Activated CD4-positive, alpha-beta T cell treated with anti-CD3 and anti-CD28 coated beads for 36 hours (primary cell): ENCODE measurements at regions not wholly inside any gene's neighbourhood (a gene's known extent, or its start where the extent isn't known, plus 50 kb on each side); places are given as distances from the start of the nearest gene placed in this dataset.
A peak's percentile ranks its signal among the peaks of the same experiment; 100 is the strongest.

Experiments
- ATAC-seq: fragments of 200-7000 bp; cut with Tn5 transposase; one replicate; pipeline ENCODE4 v1.10.0; 2021; ENCODE audit warnings: mild to moderate bottlenecking, moderate library complexity
- CTCF ChIA-PET: fragments of 350-600 bp; sonication (Branson Sonifier 250); formaldehyde crosslinking; loops from one replicate; lab custom pipeline; 2021; ENCODE audit warnings: antibody characterized with exemption; lab: Charles Lee
- POLR2A ChIA-PET: fragments of 350-600 bp; sonication (Branson Sonifier 250); formaldehyde crosslinking; loops from one replicate; lab custom pipeline; 2021; ENCODE audit warnings: antibody characterized with exemption, inconsistent platforms; lab: Charles Lee
- DNase-seq: peaks from one replicate; pipeline ENCODE4 v3.0.0-alpha.2; 2020
- H3K27ac Mint-ChIP-seq: one replicate; pipeline ENCODE4 v1.8.0; 2021; ENCODE audit warnings: mixed read lengths
- H3K27me3 Mint-ChIP-seq: one replicate; pipeline ENCODE4 v1.8.0; 2021; ENCODE audit warnings: mixed read lengths
- H3K36me3 Mint-ChIP-seq: one replicate; pipeline ENCODE4 v1.8.0; 2021; ENCODE audit warnings: low read depth, mixed read lengths
- H3K4me1 Mint-ChIP-seq: one replicate; pipeline ENCODE4 v1.8.0; 2021; ENCODE audit warnings: mixed read lengths
- H3K4me3 Mint-ChIP-seq: one replicate; pipeline ENCODE4 v1.8.0; 2021; ENCODE audit warnings: mild to moderate bottlenecking, moderate library complexity, mixed read lengths
- H3K9me3 Mint-ChIP-seq: one replicate; pipeline ENCODE4 v1.8.0; 2021; ENCODE audit warnings: low read depth, mixed read lengths
- intact Hi-C, 2 experiments: fragments of 100-400 bp; cut with DNase I in 1 of 2; cut with micrococcal nuclease in 1 of 2; formaldehyde crosslinking; loops; one replicate each; pipeline versions ENCODE4 v1.14.2 to v1.15.1; 2022 to 2024; cut with DNase I, micrococcal nuclease

DNA sequence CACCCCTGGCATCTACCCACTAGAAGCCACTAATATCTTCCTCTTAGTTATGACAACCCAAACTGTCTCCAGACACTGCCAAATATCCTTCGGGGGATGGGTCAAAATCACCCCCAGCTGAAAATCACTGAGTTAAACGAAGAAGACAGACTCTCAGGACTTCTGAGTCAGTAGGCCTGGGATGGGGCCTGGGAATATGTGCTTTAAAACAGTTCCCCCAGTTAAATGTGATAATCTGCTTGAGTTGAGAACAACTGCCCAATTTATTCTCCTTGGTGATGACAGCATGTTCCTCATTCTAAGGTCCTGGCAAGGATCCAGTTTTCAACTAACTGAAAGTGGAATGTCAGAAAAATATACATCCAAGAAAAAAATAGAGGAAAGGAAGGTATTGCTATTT, 52.4 kb downstream of the CBLL2 start:
- H3K27ac Mint-ChIP-seq: no peak overlapping the region
- H3K9me3 Mint-ChIP-seq: no peaks in the 10 kb centered on the region
- intact Hi-C loops: no loop called here
- no peaks in the 10 kb centered on the region for H3K4me1 Mint-ChIP-seq
- peaks cover 2% of the 10 kb centered on the region for H3K27me3 Mint-ChIP-seq
- ChIA-PET POLR2A (no interaction called here), CTCF (no interaction called here)
- no peak overlapping the region for H3K4me3 Mint-ChIP-seq
- no peak for ATAC-seq
- DNase-seq: no peak
- H3K36me3 Mint-ChIP-seq: no peaks in the 10 kb centered on the region

DNA sequence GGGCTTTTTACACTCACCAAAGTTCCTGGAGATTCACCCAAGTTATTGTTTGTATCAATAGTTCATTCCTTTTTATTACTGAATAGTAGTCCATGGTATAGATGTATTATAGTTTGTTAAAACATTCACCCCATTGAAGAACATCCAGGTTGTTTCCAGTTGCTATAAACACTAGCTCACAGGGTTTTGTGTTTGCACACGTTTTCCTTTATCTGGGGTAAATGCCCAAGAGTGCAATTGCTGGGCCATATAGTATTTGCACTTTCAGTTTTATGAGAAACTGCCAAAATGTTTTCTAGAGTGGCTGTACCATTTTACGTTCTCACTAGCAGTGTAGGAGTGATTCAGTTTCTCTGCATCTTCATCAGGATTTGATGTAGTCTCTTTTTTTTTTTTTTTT, 57.1 kb downstream of the CBLL2 start:
- Mint-ChIP-seq H3K27me3 (no peaks in the 10 kb centered on the region), H3K9me3 (no peaks in the 10 kb centered on the region), H3K4me3 (no peak overlapping the region), H3K4me1 (no peaks in the 10 kb centered on the region), H3K27ac (no peak overlapping the region), H3K36me3 (no peaks in the 10 kb centered on the region)
- ATAC-seq: peak; percentile 44
- ChIA-PET POLR2A (no interaction called here), CTCF (no interaction called here)
- DNase-seq: no peak
- intact Hi-C loops: no loop called here

DNA sequence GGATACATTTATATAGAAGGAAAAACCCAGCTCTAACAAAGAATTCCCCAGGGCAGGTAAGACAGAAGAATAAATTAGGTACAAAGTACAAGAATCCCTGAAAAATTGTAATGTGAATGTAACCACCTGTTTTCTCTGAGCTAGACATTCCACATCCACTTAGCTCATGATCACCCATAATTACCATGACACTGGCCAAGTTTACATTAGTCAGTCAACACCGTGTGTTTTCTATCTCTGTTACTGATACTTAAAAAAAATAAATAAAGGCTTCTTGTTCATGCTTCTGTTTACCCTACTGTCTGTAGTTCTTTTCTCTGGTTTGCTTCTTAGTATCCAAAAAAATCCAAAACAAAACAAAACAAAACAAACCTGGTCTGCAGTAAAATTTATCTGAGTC, 66.0 kb downstream of the CBLL2 start:
- DNase-seq: no peak
- no peak for ATAC-seq
- ChIA-PET CTCF (no interaction called here), POLR2A (no interaction called here)
- H3K27me3 Mint-ChIP-seq: no peaks in the 10 kb centered on the region
- no peaks in the 10 kb centered on the region for H3K36me3 Mint-ChIP-seq
- no peaks in the 10 kb centered on the region for H3K9me3 Mint-ChIP-seq
- H3K4me3 Mint-ChIP-seq: no peak overlapping the region
- no peaks in the 10 kb centered on the region for H3K4me1 Mint-ChIP-seq
- no peak overlapping the region for H3K27ac Mint-ChIP-seq
- intact Hi-C loops: no loop called here

DNA sequence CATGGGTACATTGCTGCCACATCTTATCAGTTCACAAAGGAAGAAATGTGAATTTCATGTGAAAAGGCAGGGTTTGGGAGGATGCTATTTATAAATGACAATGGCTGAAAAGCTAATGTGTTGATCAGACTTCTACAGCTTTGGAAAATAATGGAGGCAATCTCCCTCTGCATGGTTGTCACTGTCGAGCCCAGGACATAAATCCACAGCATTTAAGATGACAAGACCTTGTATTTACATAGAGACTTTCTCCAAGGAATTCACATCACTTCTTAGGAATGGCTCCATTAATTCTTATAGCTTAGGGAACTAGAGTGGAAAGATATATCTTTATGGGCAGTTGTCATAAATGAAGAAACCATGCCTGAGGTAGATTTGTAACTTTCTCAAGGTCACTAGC, 66.7 kb downstream of the CBLL2 start:
- no peaks in the 10 kb centered on the region for H3K27me3 Mint-ChIP-seq
- no peak overlapping the region for H3K4me3 Mint-ChIP-seq
- ChIA-PET CTCF (no interaction called here), POLR2A (no interaction called here)
- intact Hi-C loops: no loop called here
- no peaks in the 10 kb centered on the region for H3K36me3 Mint-ChIP-seq
- no peaks in the 10 kb centered on the region for H3K9me3 Mint-ChIP-seq
- ATAC-seq (no peak), DNase-seq (no peak)
- no peak overlapping the region for H3K27ac Mint-ChIP-seq
- H3K4me1 Mint-ChIP-seq: no peaks in the 10 kb centered on the region

DNA sequence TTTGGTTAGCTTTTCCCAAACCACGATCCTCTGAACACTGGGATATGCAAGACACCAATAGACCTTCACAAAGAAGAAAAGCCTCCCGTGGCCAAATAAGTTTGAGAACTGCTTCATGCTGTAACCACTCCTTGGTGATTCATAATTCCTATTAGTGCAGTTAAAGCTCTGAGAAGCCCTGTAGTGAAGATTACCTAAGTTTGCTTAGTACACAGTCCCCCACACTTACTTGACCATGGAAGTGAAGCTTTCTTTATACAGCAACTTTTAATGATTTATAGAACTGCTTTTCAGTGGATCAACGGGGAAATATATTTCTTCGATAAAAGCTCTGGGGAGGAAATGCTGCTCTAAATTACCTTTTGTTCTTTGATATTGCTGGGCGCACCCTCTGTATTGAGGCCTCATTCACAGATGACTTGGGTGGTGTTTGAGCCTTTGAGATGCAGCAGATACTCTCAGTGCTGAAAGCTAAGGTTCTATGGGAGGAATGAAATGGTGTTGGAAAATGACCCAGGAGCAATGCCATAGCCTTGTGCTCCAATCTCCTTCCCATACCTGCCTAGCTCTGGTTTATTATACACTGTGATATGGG, 67.4 kb downstream of the CBLL2 start:
- POLR2A ChIA-PET: no interaction called here
- H3K27ac Mint-ChIP-seq: no peak overlapping the region
- H3K9me3 Mint-ChIP-seq: no peaks in the 10 kb centered on the region
- no peaks in the 10 kb centered on the region for H3K27me3 Mint-ChIP-seq
- ATAC-seq: no peak
- CTCF ChIA-PET: no interaction called here
- no peak for DNase-seq
- no peaks in the 10 kb centered on the region for H3K36me3 Mint-ChIP-seq
- intact Hi-C loops: no loop called here
- no peaks in the 10 kb centered on the region for H3K4me1 Mint-ChIP-seq
- no peak overlapping the region for H3K4me3 Mint-ChIP-seq

DNA sequence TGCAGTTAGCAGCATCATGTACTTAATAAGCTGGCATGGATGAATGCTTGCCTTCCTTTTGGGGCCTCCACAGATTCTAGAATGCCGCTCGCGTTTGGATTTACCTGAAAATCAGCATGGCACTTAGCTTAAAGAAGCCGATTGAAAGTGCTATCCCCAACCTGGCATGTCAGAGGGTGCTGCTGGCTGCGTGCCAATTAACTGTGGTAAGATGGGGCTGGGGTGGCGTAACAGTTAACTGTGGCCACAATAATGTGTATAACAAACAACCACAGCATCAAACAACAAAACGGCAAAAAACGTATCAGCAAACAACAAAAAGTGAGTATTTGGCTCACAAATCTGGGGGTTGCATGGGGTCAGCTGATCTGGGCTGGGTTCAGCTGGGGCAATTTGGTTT, 70.5 kb downstream of the CBLL2 start:
- ChIA-PET CTCF (no interaction called here), POLR2A (no interaction called here)
- Mint-ChIP-seq H3K27ac (no peak overlapping the region), H3K27me3 (no peaks in the 10 kb centered on the region), H3K9me3 (no peaks in the 10 kb centered on the region), H3K4me3 (no peak overlapping the region), H3K36me3 (no peaks in the 10 kb centered on the region), H3K4me1 (no peaks in the 10 kb centered on the region)
- no peak for ATAC-seq
- no peak for DNase-seq
- intact Hi-C loops: no loop called here

DNA sequence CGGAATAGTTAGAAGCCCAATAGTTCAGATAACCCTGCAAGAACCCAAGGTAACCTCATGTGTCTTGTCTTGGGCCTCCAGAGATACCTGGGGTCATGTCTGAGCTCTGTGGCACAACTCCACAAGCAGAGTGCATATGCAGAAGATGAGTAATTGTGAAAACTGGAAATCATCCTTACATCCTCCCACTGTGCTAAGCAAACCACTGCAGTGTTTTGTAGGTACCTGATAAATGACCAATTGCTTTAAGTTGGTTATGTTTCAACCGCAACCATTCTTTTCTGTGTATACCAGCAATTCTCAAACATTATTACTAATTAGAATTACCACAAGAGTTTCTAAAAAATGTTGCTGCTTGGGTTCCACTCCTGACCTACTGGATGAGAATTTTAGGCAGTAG, 73.2 kb downstream of the CBLL2 start:
- H3K36me3 Mint-ChIP-seq: no peaks in the 10 kb centered on the region
- H3K4me1 Mint-ChIP-seq: no peaks in the 10 kb centered on the region
- ChIA-PET POLR2A (no interaction called here), CTCF (no interaction called here)
- H3K27me3 Mint-ChIP-seq: no peaks in the 10 kb centered on the region
- H3K27ac Mint-ChIP-seq: no peak overlapping the region
- no peak overlapping the region for H3K4me3 Mint-ChIP-seq
- ATAC-seq: no peak
- DNase-seq: no peak
- intact Hi-C loops: no loop called here
- no peaks in the 10 kb centered on the region for H3K9me3 Mint-ChIP-seq

DNA sequence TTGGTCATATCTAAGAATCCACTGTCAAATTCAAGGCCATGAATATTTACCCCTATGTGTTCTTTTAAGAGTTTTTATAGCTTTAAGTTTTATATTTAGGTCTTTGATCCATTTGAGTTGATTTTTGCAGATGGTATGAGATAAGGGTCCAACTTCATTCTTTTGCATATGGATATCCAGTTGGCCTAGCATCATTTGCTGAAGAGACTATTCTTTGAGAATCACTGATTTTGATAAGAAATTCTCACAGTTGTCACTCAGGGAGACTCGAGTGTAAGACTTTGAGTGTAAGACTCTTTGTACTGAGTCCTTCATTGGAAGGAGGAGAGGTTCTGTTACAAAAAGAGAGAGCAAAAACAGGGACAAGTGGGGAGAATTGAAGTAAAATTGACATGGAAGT, 74.8 kb downstream of the CBLL2 start:
- Mint-ChIP-seq H3K9me3 (no peaks in the 10 kb centered on the region), H3K36me3 (no peaks in the 10 kb centered on the region), H3K27ac (no peak overlapping the region), H3K27me3 (no peaks in the 10 kb centered on the region), H3K4me1 (no peaks in the 10 kb centered on the region), H3K4me3 (no peak overlapping the region)
- ChIA-PET POLR2A (no interaction called here), CTCF (no interaction called here)
- ATAC-seq: no peak
- intact Hi-C loops: no loop called here
- no peak for DNase-seq

DNA sequence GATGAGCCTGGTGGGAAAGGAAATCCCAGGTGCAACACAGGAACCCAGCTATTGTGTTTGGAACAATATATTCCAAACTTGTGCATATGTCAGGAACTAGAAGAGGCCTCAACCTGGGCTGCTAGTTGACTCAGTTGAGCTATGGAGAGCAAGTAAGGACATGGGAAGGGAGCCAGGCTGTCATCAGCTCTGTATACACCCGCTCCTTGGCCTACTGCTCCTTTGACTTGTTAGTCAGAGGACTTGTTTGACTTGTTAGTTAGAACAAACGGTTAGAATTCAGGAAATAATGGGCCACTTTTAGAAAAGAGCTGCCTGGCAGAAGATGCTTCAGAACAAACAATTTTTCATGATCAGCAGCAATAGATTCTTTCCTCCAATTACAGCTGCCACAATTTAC, 76.4 kb downstream of the CBLL2 start:
- Mint-ChIP-seq H3K27ac (no peak overlapping the region), H3K4me3 (no peak overlapping the region), H3K36me3 (no peaks in the 10 kb centered on the region), H3K4me1 (no peaks in the 10 kb centered on the region), H3K27me3 (no peaks in the 10 kb centered on the region), H3K9me3 (no peaks in the 10 kb centered on the region)
- DNase-seq (no peak), ATAC-seq (no peak)
- ChIA-PET POLR2A (no interaction called here), CTCF (no interaction called here)
- intact Hi-C loops: no loop called here

DNA sequence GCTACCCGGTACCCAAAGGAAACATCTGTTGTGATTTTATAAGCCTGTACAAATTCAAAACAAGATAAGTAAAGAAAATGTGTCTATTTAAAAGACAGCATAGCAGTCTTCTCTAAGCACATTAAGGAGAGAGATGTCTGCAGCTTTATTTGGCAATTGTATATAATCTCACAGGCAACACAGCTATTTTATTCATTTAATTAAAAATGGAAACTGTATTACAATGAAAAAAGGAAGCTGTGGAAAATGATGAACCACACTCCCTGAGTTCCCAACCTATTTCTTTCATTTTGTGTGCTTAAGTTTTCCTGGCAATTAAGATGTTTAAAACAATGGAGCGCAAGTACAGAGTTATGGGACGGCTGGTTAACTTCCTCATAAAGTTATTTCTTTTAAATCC, 78.4 kb downstream of the CBLL2 start:
- Mint-ChIP-seq H3K4me1 (no peaks in the 10 kb centered on the region), H3K27ac (no peak overlapping the region), H3K36me3 (no peaks in the 10 kb centered on the region), H3K4me3 (no peak overlapping the region), H3K27me3 (no peaks in the 10 kb centered on the region), H3K9me3 (no peaks in the 10 kb centered on the region)
- intact Hi-C loops: no loop called here
- CTCF ChIA-PET: no interaction called here
- POLR2A ChIA-PET: no interaction called here
- DNase-seq (no peak), ATAC-seq (no peak)

DNA sequence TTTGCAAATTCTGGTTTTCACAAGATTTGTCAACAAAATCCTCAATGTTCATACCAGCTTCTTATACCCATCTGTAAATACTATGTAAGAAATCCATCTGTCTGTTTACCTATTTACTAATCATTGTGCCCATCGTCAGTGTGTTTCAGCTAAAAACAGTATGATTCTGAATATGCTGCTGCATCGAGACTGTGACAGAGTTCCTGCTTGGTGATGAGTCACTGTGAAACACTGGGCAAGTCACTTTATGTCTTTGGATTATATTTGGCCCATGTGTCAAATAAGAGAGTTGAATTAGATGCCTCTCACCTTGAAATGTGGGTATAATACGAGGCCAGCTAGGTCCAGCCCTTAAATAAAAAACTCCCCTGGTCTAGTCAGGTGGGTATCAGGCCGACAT, 79.3 kb downstream of the CBLL2 start:
- Mint-ChIP-seq H3K4me1 (no peaks in the 10 kb centered on the region), H3K4me3 (no peak overlapping the region), H3K27ac (no peak overlapping the region), H3K9me3 (no peaks in the 10 kb centered on the region), H3K27me3 (no peaks in the 10 kb centered on the region), H3K36me3 (no peaks in the 10 kb centered on the region)
- CTCF ChIA-PET: no interaction called here
- ATAC-seq (no peak), DNase-seq (no peak)
- intact Hi-C loops: no loop called here
- POLR2A ChIA-PET: no interaction called here

DNA sequence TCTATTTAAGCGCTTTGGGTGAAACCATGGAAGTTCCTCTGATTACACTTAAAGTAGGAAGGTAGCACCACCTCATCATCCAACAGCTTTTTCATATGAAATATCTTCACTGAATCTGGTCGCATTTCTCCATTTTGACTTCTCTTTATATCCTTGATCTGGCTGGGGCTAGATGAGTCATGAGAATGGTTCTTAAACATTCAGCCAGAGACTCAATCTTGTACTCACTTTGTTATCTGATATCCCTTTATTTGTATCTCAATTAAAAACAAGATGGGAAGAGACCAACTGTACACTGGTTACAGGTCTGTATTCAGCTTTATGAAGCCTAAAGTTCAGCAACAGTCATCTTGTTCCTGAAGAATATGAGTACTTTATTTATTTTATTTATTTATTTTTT, 84.9 kb downstream of the CBLL2 start:
- Mint-ChIP-seq H3K27me3 (no peaks in the 10 kb centered on the region), H3K4me1 (no peaks in the 10 kb centered on the region), H3K9me3 (no peaks in the 10 kb centered on the region), H3K36me3 (no peaks in the 10 kb centered on the region), H3K4me3 (no peak overlapping the region), H3K27ac (no peak overlapping the region)
- no peak for DNase-seq
- ATAC-seq: no peak
- intact Hi-C loops: no loop called here
- ChIA-PET POLR2A (no interaction called here), CTCF (no interaction called here)

DNA sequence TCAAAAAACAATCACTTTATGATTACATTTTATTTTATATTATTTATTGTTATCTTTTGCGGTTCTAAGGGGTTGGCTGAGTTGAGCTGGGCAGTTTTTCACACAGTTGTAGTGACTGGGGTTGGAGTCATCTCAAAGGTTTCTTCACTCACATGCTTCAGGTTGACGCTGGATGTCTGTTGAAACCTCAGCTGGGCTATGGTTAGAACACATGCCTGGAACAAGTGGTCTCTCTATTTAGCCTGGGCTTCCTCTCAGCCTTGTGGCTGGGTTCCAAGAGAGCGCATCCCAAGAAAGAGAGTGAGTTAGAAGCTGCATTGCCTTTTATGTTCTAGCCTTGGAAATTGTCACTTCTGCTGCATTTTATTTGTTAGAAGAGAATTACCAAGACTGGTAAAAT, 87.4 kb downstream of the CBLL2 start:
- H3K4me1 Mint-ChIP-seq: no peaks in the 10 kb centered on the region
- no peaks in the 10 kb centered on the region for H3K9me3 Mint-ChIP-seq
- no peak overlapping the region for H3K4me3 Mint-ChIP-seq
- DNase-seq (no peak), ATAC-seq (no peak)
- POLR2A ChIA-PET: no interaction called here
- no peaks in the 10 kb centered on the region for H3K27me3 Mint-ChIP-seq
- intact Hi-C loops: no loop called here
- no peaks in the 10 kb centered on the region for H3K36me3 Mint-ChIP-seq
- CTCF ChIA-PET: no interaction called here
- no peak overlapping the region for H3K27ac Mint-ChIP-seq
